Head of caudate nucleus (tissue), 42 donors: ENCODE measurements at regions not wholly inside any gene's neighbourhood (a gene's known extent, or its start where the extent isn't known, plus 50 kb on each side); places are given as distances from the start of the nearest gene placed in this dataset.

Experiments used
- DNase-seq, 42 donors: peaks; one replicate each; pipeline versions ENCODE4 v3.0.0 to v3.0.0-alpha.2; 2020 to 2021; ENCODE audit warnings: mixed read lengths in 7 of 42
- intact Hi-C: fragments of 100-400 bp; cut with DNase I; formaldehyde crosslinking; loops from one replicate; pipeline ENCODE4 v1.15.0; 2022

- intact Hi-C loops = no loop called here
- DNase-seq = no peak
These were observed 274.2 kb upstream of the SMC2 start for GRCh38 chr9:103819936-103820335.

- intact Hi-C loops = no loop called here
- DNase-seq = no peak
These were observed 273.0 kb upstream of the SMC2 start for GRCh38 chr9:103821115-103821514.

DNA sequence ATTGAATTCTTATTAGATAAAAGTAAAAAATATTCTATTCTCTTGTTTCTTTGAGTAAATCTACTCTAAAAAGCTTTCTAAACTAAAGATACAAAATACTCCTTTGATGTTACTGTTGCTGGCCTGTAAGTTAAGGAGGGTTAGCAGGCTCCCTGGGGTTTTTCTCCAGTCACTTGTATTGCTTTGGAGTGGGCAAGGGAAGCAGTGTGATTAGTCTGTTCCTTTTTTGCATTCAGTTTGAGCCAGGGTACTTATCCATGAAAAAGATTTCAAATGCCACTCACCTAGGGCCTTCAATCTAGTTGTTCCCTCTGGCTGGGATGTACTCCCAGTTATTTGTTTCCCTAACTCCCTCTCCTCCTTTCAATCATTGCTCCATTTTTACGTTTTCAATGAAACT lies 256.2 kb upstream of the SMC2 start:
- intact Hi-C loops = no loop called here
- DNase-seq = no peak

DNA sequence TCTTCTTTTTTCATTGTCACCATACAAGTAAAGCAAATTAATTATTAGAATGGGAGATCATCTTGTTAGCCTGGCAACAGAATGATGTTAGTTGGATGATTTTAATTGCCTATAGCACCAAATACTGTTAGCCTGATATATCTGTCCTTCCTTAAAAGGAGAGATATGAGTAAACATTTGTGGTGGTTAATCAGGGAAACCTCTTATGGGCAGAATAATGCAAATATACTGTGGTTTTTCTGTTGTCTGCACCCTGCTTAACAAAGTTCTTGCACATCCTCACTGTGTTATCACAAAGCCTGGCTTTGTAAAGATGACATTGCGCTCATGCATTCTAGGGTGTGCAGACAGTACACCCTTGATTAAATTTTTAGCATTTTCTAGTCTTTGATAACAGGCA lies 254.9 kb upstream of the SMC2 start:
- no peak for DNase-seq
- intact Hi-C loops = no loop called here

- DNase-seq = no peak
- intact Hi-C loops = no loop called here
These were observed 226.2 kb upstream of the SMC2 start for GRCh38 chr9:103867886-103868285.

DNA sequence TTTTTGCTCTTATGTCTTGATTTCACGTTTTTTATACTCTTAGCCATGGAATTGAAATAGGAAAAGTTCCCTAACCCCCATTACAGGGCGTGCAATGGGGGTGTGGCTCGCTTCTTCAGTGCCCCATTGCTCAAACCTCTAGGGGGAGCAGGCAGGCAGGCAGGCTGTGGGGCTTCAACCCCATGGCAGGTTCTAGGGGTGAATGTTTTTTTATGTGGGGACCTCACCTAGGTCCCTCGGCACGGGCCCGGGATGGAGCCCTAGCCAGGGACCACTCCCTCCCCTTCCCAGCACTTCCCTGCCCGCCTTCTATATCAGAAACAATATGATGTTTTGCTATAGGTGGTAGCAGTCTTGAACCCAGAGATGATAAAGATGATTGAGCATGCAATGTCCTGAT lies 221.3 kb upstream of the SMC2 start:
- DNase-seq = no peak
- intact Hi-C loops = no loop called here

DNA sequence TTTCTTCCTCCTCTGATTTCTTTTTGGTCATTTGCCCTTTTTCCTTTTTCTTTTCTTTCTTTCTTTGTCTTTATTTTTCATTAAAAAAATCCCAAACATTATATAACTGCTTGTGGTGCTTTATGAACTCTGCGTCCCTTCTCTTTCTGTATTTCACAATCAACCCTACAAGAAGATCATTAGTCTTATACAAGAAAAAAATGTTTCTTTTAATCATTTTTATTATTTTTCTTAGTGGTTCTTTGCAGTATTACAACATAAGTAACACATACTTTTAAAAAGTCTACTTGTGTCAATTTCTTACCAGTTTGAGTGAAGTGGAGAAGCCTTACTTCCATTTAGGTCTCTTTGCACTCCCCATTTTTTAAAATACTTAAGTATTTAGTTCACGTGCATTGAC lies 212.7 kb upstream of the SMC2 start:
- intact Hi-C loops = no loop called here

GRCh38 chr9:103889989-103890388 lies 204.1 kb upstream of the SMC2 start:
- intact Hi-C loops = no loop called here
- DNase-seq = no peak

More for the DNA sequence above, 212.7 kb upstream of the SMC2 start:
- DNase-seq = no peak

GRCh38 chr9:103894184-103894583 lies 199.9 kb upstream of the SMC2 start:
- intact Hi-C loops = no loop called here
- DNase-seq = no peak

DNA sequence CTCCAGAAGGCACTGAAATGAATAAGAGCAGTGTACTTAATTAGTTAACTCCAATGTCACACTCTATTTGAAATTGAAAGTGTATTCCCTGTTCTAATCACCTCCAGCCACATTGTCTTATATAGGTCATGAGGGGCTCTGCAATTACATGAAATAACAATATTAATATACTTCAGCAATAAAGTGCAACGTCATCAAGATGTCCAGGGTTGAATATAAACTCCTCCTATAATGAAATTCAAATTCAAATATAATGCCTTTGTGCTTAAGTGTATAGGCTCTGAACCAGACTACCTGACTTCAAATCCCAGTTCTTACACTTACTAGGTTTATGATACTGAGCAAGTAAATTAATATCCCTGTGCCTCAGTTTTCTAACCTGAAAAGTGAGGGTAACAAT lies 195.6 kb upstream of the SMC2 start:
- intact Hi-C loops = no loop called here
- DNase-seq = no peak

DNA sequence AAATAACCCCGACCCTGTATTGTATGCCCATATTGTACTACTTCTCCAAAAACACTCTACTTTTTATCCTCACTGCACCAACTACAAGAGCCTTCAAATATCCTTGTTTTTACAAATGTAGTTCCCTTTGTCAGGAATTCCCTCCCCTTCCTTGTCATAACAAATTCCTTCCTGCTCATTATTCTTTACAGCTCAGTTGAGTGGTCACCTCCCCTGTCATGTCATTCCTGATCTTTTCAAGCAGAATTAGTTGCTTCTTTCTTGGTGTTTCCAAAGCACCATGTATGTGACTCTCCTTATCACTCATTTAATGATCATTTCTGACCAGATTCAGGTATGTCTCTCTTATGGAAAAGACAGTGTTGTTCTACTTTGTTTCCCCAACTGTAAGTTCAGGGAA lies 194.2 kb upstream of the SMC2 start:
- DNase-seq = no peak
- intact Hi-C loops = no loop called here

GRCh38 chr9:103900466-103900865 lies 193.6 kb upstream of the SMC2 start:
- intact Hi-C loops = no loop called here
- DNase-seq = no peak

DNA sequence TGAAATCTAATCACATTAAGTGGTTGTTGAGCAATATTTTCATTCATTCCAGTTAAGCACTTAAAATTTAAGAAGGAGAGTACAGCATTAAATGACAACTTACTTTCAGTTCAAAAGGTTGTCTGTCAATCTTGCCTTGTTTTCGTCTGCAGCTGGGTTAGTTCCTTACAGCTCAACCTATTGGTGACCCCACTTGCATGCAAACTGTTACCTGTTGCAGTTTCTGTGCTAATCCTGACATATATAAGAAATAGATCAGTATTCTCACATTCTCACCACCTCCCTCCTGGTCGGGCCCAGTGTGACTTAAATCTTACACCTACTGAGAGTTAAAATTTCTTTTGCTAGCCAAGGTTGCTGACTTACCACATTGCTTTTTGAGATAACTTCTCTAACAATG lies 191.8 kb upstream of the SMC2 start:
- peak in 1 of 42 donors; percentile 16 for DNase-seq
- intact Hi-C loops = no loop called here

GRCh38 chr9:103904242-103904641 lies 189.9 kb upstream of the SMC2 start:
- intact Hi-C loops = no loop called here
- no peak for DNase-seq

GRCh38 chr9:103913899-103914298 lies 180.2 kb upstream of the SMC2 start:
- DNase-seq = no peak
- intact Hi-C loops = no loop called here

GRCh38 chr9:103919605-103920209 lies 174.4 kb upstream of the SMC2 start:
- DNase-seq = no peak
- intact Hi-C loops = no loop called here

DNA sequence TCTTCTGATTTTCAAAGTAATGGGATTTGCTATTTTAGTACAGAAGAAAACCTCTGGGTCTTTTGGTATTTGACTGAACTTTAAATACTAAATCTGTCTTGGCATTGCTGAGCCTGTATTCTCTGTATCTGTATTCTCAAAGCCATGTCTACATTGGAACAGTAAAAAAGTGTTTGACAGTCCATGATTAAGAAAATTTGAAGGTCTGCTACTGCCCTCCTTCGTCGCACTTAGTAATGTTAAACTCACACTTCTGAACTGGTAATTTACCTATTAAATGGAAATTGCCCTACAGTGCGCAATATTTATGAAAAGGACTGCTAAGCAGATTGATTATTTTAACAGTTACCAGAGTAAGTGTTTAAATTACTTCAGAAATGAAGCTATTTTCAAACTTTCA lies 165.7 kb upstream of the SMC2 start:
- no peak for DNase-seq
- intact Hi-C loops = no loop called here

- no peak for DNase-seq
- intact Hi-C loops = no loop called here
These were observed 153.0 kb upstream of the SMC2 start for GRCh38 chr9:103941104-103941503.

- intact Hi-C loops = no loop called here
- no peak for DNase-seq
These were observed 151.9 kb upstream of the SMC2 start for GRCh38 chr9:103942200-103942599.

DNA sequence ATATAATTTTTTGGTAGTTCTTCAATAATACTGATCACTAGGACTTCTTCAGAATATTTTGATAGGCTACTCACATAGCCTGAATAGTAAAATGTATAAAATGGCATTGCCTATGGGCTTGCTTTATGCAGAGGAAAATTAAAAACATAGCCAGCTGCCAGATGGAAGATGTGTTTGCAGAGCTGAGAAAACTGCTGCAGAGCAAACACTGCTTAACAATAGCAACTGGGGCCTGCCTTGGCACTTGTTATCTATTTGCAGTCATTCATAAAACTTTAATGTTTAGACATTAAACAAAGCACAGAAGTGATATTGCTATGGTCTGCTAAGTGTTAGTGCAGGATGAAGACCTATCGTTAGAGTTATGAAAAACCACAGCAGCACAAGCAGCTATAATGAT lies 151.5 kb upstream of the SMC2 start:
- intact Hi-C loops = no loop called here

GRCh38 chr9:103949096-103949495 lies 145.0 kb upstream of the SMC2 start:
- intact Hi-C loops = no loop called here
- DNase-seq = no peak

More for the DNA sequence above, 151.5 kb upstream of the SMC2 start:
- no peak for DNase-seq

- intact Hi-C loops = no loop called here
- DNase-seq = no peak
These were observed 116.9 kb upstream of the SMC2 start for GRCh38 chr9:103977163-103977562.
